Spleen (tissue), 11 donors: ENCODE measurements at regions not wholly inside any gene's neighbourhood (a gene's known extent, or its start where the extent isn't known, plus 50 kb on each side); places are given as distances from the start of the nearest gene placed in this dataset.

Experiments used
- DNase-seq: peaks from one replicate; pipeline ENCODE4 v3.0.0-alpha.2; 2020
- H3K27ac ChIP-seq, 8 donors: fragments of 200-600 bp; sonication (generic) in 7 of 8; 1 replicate in 4 of 8; 2 replicates in 4 of 8; pipeline versions ENCODE4 v1.5.0 to v1.8.0; 2016 to 2021; ENCODE audit warnings: inconsistent platforms in 4 of 8, mild to moderate bottlenecking in 4 of 8, moderate library complexity in 1 of 8
- H3K27me3 ChIP-seq, 7 donors: fragments of 200-600 bp; sonication (generic) in 6 of 7; replicated peaks in 1 of 7; 1 replicate in 4 of 7; 2 replicates in 3 of 7; pipeline versions ENCODE4 v1.5.0 to v1.8.0; 2016 to 2021; ENCODE audit warnings: inconsistent platforms in 3 of 7, mild to moderate bottlenecking in 1 of 7
- H3K36me3 ChIP-seq, 6 donors: fragments of 200-600 bp; sonication (generic) in 5 of 6; 1 replicate in 4 of 6; 2 replicates in 2 of 6; pipeline versions ENCODE4 v1.5.0 to v1.8.0; 2016 to 2021; ENCODE audit warnings: inconsistent platforms in 2 of 6
- H3K4me1 ChIP-seq, 6 donors: fragments of 200-600 bp; sonication (generic) in 5 of 6; 1 replicate in 3 of 6; 2 replicates in 3 of 6; pipeline versions ENCODE4 v1.5.0 to v1.8.0; 2016 to 2021; ENCODE audit warnings: inconsistent platforms in 3 of 6
- H3K4me3 ChIP-seq, 8 donors: fragments of 200-600 bp; sonication (generic) in 7 of 8; 1 replicate in 4 of 8; 2 replicates in 4 of 8; pipeline versions ENCODE4 v1.5.0 to v1.8.0; 2016 to 2021; ENCODE audit warnings: inconsistent platforms in 4 of 8, mild to moderate bottlenecking in 4 of 8, moderate library complexity in 2 of 8
- H3K9me3 ChIP-seq, 8 donors: fragments of 200-600 bp; sonication (generic) in 7 of 8; 1 replicate in 4 of 8; 2 replicates in 4 of 8; pipeline versions ENCODE4 v1.5.0 to v1.8.0; 2016 to 2021; ENCODE audit warnings: inconsistent platforms in 4 of 8
- POLR2A ChIP-seq, 3 donors: fragments of 450-650 bp; IDR thresholded peaks; one replicate each; pipeline ENCODE4 v1.5.1; 2017; ENCODE audit warnings: antibody characterized with exemption in 3 of 3, mild to moderate bottlenecking in 1 of 3
- POLR2AphosphoS5 ChIP-seq, 3 donors: sonication (generic); formaldehyde crosslinking; IDR thresholded peaks; one replicate each; pipeline ENCODE4 v1.5.1; 2017; ENCODE audit warnings: antibody characterized with exemption in 3 of 3
- WGBS, 5 donors: extraction: QIAGEN DNeasy Blood & Tissue Kit in 3 of 5; methylation state at CpG; one replicate each; pipeline versions ENCODE4 v1.1.5 to v1.1.7; 2013 to 2018; 5-methylcytosine and 5-hydroxymethylcytosine counted together
- intact Hi-C: fragments of 100-400 bp; cut with DNase I; formaldehyde crosslinking; loops from one replicate; pipeline ENCODE4 v1.15.0; 2023; ENCODE audit warnings: low total_unique reads
- TF ChIP-seq, protein P1 (sequence below), 11 experiments: fragments of 200-600 bp in 7 of 11; fragments of 450-650 bp in 4 of 11; sonication (generic) in 4 of 11; IDR thresholded peaks in 8 of 11; conservative IDR thresholded peaks in 3 of 11; 1 replicate in 7 of 11; 2 replicates in 4 of 11; pipeline versions ENCODE4 v1.4.0 to v1.8.0; 2016 to 2021; ENCODE audit warnings: antibody characterized with exemption in 11 of 11, inconsistent platforms in 4 of 11, mild to moderate bottlenecking in 1 of 11
- donor health status: healthy with polysubstance abuse.
- donor health status: DM: no; HTN: no; CAD: no; lungs with moderate emphysema.
- donor health status: DM: no; HTN: no; CAD: no.
- donor health status: Bipolar disorder and iron deficiency.
- donor health status: healthy.
- donor health status: DM: no; HTN: no; CAD: no.
- donor health status: DM: yes; HTN: yes; CAD: no.

DNA sequence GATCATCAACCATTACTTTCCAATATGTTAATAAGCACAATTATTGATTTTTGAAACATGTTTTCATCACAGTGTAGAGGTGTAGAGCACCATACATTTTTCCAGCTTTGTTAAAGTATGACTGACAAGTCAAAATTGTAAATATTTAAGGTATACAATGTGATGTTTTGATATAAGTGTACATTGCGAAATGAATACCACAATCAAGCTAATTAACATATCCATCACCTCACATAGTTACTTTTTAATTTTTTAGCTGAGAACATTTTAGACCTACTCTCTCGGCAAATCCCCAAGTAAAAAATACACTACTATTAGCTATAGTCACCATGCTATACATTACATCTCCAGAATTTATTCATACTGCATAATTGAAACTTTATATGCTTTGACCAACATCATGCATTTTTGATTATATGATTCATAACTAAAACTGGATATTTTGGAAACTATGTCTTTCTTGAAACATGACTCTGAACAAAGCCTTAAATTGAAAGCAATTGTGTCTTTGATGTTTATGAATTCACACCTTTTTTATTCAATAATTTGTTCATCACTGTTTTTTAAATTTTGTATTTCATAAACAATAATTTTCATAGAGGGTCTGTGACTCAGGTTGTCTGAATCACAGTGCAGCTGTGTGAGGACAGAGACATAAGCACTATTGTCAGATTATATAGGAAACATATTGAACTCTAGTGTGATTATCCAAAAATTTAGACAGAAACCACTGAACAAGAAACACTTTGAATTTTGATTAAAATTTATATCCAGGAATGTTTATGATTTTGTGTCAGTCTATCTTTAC lies 486.1 kb downstream of the SEMA3D start:
- intact Hi-C loops = no loop called here
- Histone ChIP-seq H3K4me1 (no peaks in the 10 kb centered on the region), H3K27me3 (no peaks in the 10 kb centered on the region), H3K9me3 (peaks cover 0 to 6% (median 1%) of the 10 kb centered on the region in 8 donors), H3K36me3 (no peaks in the 10 kb centered on the region), H3K4me3 (no peak overlapping the region), H3K27ac (no peak overlapping the region)
- DNase-seq = no peak
- TF ChIP-seq POLR2AphosphoS5 (IDR thresholded peaks at IDR 0.05) = no peak
- TF ChIP-seq, protein P1, sequence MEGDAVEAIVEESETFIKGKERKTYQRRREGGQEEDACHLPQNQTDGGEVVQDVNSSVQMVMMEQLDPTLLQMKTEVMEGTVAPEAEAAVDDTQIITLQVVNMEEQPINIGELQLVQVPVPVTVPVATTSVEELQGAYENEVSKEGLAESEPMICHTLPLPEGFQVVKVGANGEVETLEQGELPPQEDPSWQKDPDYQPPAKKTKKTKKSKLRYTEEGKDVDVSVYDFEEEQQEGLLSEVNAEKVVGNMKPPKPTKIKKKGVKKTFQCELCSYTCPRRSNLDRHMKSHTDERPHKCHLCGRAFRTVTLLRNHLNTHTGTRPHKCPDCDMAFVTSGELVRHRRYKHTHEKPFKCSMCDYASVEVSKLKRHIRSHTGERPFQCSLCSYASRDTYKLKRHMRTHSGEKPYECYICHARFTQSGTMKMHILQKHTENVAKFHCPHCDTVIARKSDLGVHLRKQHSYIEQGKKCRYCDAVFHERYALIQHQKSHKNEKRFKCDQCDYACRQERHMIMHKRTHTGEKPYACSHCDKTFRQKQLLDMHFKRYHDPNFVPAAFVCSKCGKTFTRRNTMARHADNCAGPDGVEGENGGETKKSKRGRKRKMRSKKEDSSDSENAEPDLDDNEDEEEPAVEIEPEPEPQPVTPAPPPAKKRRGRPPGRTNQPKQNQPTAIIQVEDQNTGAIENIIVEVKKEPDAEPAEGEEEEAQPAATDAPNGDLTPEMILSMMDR (IDR thresholded peaks at IDR 0.05 in 8 of 11, conservative IDR thresholded peaks at IDR 0.05 in 3 of 11) = no peak
- no peak for TF ChIP-seq POLR2A (IDR thresholded peaks at IDR 0.05)
- 86 to 93% (median 89%) methylated on average over 2 of the region's 2 CpGs for WGBS, 5 donors

DNA sequence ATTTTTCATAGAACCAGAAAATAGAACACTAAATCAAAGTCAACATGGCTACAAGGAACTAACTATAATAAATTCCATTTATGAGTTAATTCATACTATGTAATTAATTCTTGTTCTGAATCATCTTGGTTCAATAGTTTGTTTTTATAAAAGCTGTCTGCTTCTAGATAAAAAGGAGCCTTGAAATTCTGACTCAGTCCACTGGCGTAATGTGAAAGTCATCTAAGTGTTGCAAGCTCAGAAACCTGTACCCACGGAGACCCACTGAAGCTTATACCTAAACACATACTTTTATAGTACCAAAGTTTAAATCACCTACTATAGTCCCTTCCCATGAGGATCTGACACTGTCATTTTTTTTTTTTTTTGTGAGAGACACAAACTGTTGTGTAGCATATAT lies 489.4 kb downstream of the SEMA3D start:
- no peak for TF ChIP-seq POLR2AphosphoS5 (IDR thresholded peaks at IDR 0.05)
- TF ChIP-seq, protein P1 (IDR thresholded peaks at IDR 0.05 in 8 of 11, conservative IDR thresholded peaks at IDR 0.05 in 3 of 11) = no peak
- no peak for TF ChIP-seq POLR2A (IDR thresholded peaks at IDR 0.05)
- 80 to 93% (median 90%) methylated on average over 2 of the region's 2 CpGs for WGBS, 5 donors
- no peak for DNase-seq
- intact Hi-C loops = no loop called here
- Histone ChIP-seq H3K9me3 (peaks cover 0 to 17% (median 8%) of the 10 kb centered on the region in 8 donors), H3K27me3 (no peaks in the 10 kb centered on the region), H3K4me1 (no peaks in the 10 kb centered on the region), H3K4me3 (no peak overlapping the region), H3K36me3 (no peaks in the 10 kb centered on the region), H3K27ac (no peak overlapping the region)

DNA sequence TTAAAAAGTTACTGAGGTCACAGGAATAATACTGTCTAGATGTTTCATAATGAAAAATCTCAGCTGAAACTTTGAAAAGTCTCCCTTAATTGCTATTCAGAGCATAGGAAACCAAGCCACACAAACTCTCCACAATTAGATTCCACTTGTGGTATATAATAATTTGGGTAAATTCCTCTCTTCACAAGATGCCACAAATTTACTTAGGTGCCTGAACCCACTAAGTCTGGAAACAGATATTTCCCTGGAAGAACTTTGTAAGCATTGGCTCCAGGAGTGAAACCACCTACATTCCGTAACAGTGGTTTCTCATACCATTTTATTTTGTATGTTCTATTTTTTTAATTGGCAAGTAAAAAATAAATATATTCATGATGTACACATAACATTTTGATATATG lies 493.4 kb downstream of the SEMA3D start:
- TF ChIP-seq POLR2AphosphoS5 (IDR thresholded peaks at IDR 0.05) (no peak), POLR2A (IDR thresholded peaks at IDR 0.05) (no peak)
- TF ChIP-seq, protein P1 (IDR thresholded peaks at IDR 0.05 in 8 of 11, conservative IDR thresholded peaks at IDR 0.05 in 3 of 11) = no peak
- Histone ChIP-seq H3K4me1 (no peaks in the 10 kb centered on the region), H3K9me3 (peaks cover 0 to 17% (median 8%) of the 10 kb centered on the region in 8 donors), H3K27ac (no peak overlapping the region), H3K27me3 (no peaks in the 10 kb centered on the region), H3K36me3 (no peaks in the 10 kb centered on the region), H3K4me3 (no peak overlapping the region)
- 88 to 96% (median 96%) methylated on average over 1 of the region's 1 CpG for WGBS, 5 donors
- intact Hi-C loops = no loop called here
- no peak for DNase-seq

DNA sequence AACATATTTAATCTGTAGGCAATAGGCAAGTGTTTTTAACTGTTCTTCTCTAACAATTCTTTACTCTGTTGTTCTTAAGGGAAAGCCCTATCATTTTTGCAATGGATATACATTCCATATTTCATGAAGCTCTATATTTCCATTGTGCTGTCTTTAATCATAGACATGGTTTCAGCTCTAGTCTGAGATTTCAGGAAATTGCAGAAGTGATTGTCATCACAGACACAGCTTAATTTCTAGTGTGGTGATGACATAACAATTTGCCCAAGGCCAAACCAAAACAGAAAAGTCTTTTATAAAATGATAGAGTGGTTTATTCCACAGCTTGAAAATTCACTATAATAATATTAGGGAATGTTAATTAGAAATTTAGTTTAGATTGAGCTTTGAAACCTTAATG lies 494.1 kb upstream of the SEMA3A start:
- Histone ChIP-seq H3K27me3 (no peaks in the 10 kb centered on the region), H3K4me1 (no peaks in the 10 kb centered on the region), H3K4me3 (no peak overlapping the region), H3K27ac (no peak overlapping the region), H3K9me3 (no peaks in the 10 kb centered on the region), H3K36me3 (no peaks in the 10 kb centered on the region)
- TF ChIP-seq POLR2AphosphoS5 (IDR thresholded peaks at IDR 0.05) = no peak
- TF ChIP-seq, protein P1 (IDR thresholded peaks at IDR 0.05 in 8 of 11, conservative IDR thresholded peaks at IDR 0.05 in 3 of 11) = no peak
- no peak for TF ChIP-seq POLR2A (IDR thresholded peaks at IDR 0.05)
- intact Hi-C loops = no loop called here
- DNase-seq = no peak
